NCI-H345 (cell line): ENCODE measurements at regions not wholly inside any gene's neighbourhood (a gene's known extent, or its start where the extent isn't known, plus 50 kb on each side); places are given as distances from the start of the nearest gene placed in this dataset.

ENCODE experiments used
- DNase-seq: peaks from one replicate; lab custom pipeline; 2025; lab: John Stamatoyannopoulos, UW

DNA sequence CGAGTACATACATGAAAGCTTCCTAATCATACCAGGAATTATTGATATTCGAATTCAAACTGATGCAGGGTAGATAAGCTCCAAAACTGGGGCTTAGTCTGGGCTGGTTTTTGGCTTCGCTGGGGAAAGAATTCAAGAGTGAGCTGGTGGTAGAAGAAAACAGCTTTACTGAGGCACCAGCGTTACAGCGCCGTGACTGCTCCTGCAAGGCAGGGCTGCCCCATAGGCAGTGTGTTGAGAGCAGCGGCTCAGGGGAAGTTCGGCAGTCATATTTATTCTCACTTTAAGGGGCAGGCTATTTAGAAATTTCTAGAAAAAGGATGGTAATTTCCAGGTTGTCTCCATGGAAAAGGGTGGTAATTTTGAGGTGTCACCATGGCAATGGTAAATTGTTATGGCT is 292.6 kb upstream of the TCF4 start:
- DNase-seq = no peak

- no peak for DNase-seq
Measured at GRCh38 chr18:55879331-55879730, 291.3 kb upstream of the TCF4 start.

- DNase-seq = no peak
Measured at GRCh38 chr18:55878224-55878623, 290.2 kb upstream of the TCF4 start.

DNA sequence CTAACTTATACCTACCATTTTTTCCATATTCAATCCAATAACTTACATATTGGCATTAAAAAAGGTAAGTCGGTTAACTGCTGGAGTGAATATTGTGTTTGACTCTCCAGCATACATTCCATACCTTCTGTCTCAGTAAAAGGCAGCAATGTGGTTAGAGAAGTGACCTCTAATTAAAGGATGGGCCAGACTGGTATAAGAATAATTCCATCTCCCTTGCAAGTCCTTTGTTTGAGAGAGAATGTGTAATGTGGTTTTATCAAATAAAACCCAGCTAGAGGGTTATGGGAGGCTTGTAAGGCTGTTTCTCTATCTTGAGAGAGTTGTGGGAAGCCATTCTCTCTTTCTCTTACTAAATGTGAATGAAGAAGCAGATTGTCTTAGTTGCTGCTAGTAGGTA is 289.3 kb upstream of the TCF4 start:
- DNase-seq = no peak

- no peak for DNase-seq
Measured at GRCh38 chr18:55876254-55876653, 288.3 kb upstream of the TCF4 start.

GRCh38 chr18:55875371-55875901 is 287.4 kb upstream of the TCF4 start:
- DNase-seq = no peak

DNA sequence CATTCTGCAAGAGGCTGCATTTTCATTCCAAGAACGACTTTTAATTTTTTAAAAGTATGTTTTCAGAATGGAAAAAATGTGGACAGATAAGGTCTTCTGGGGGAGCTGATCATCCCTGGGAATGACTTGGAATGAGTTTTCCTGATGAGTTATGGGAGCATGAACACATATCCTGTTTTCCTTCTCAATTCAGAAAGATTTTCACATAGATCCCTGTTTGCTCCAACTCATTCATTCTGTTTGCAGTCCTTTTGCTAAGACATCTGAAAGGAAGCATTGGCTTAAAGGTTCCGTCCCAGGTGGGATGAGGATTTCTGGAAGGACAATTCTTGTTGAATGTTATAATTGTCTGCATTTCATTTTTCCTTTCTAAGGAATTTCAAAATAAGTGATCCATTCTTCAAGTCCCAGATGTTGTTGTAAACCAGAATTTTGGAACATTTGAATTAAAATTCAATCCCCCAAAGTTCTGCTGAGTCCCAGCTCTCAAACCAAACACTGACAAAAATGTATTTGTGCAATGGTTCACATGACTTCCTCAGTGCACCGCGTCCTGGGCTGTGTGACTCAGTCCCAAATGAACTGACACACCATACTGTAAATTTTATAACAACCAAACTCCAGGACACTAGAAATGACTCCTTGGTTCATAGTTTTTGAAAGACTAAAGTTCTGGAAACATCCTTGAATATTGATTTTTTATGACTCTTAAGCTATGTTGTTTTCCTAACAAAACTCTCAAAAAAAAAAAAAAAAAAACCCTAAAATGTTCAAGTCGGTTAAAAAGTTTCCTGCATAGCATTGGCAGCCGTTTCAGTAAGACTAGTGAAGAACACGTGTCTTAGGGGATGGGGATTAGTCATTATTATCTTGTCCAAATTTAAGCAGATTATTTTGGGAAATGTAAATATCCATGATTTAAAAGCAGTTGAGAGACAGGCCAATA is 281.8 kb upstream of the TCF4 start:
- DNase-seq = no peak

- no peak for DNase-seq
Measured at GRCh38 chr18:55868909-55869308, 280.9 kb upstream of the TCF4 start.

DNA sequence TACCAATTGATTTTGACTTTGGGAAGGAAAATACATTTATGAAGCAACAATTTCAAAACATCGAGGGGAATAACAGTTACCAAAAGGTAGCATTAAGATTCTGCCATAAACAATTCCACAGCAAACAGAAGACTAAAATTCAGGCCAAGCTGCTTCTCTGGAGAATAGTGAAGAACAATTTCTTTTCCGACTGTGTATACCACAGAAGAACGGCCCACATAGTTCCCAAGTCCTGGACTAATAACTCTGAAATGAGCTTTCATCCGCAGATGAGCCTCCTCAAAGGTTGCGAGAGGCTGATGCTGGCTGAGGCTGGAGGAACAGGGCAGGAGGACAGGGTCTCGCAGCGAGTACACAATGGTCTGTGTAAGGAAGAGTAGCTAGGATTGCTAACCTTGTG is 278.9 kb upstream of the TCF4 start:
- no peak for DNase-seq

DNA sequence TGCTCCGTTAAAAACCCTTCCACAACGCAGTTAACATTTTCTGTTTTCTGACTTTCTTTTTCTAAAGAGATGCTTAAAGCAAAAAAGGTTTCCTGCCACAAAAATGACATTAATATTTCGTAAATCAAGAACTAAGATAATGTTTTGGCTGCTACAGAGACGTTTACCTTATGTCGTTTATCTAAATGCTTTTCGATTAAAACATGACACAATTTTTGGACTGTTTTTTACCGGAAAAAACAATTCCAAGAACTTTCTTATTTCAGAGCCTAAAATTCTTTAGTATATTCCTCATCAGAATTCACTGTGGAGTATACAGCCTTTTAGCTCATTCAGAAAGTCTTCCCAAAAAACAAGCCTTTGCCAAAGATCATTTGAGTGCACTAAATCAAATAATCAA is 278.0 kb upstream of the TCF4 start:
- DNase-seq = no peak

DNA sequence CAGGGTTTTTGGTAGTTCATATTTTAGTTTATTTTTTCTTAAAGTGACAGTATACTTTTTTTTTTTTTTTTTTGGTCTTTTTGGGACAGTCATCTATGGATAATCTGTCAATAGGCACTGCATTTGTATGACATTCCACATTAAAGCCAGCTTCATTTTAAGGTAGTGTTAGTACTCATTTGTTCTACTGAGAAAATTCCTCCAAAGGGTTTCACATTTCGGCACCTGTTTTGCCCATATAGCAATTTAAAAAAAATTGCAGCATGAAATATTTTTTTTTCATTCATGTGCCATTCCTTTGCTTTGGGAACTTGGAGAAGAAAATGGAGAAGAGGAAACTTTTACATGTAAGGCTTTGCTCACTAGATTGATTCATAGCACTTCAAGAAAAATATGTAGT is 276.3 kb upstream of the TCF4 start:
- no peak for DNase-seq

- no peak for DNase-seq
Measured at GRCh38 chr18:55863876-55864275, 275.9 kb upstream of the TCF4 start.

GRCh38 chr18:55863391-55863706 is 275.4 kb upstream of the TCF4 start:
- DNase-seq = no peak

- no peak for DNase-seq
Measured at GRCh38 chr18:55862693-55863390, 274.9 kb upstream of the TCF4 start.

- no peak for DNase-seq
Measured at GRCh38 chr18:55861266-55861665, 273.3 kb upstream of the TCF4 start.

DNA sequence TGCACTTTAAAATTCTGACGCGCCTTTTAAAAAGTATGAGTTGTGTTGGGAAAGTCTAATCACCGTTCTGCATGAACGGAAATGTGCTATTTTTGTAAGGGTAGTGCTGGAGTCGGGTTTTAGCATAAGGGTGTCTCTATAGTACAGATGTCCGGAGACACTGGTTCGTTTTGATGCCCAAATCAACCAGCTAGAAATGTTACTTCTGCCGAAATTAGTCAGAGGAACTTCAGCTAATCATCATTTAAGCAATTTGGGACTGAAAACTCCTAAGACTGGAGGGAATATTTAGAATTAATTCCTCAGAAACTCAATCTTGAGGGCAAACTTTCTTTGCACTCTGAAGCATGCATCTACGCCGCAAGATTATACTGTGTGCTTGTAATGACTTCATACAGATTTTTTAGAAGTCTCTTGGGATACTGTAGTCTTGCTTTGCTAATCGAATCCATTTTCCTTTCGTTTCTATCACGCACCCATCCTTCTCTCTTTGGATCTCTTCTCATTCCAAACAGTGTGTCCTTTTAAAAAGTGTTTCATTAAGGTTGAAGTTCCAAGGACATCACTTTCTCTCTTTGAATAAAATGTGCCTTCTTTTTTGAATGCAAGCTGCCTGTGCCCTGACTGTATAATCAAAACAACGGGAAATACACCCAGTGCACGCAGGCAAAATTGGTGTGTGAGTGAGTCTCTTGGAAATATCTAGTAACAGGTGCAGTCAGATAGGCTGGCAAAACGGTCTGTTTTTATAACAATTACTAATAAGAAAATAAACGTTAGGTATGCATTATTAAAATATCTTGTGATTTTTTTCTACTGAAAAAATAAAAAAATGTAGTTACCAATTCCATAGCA is 270.9 kb upstream of the TCF4 start:
- no peak for DNase-seq

DNA sequence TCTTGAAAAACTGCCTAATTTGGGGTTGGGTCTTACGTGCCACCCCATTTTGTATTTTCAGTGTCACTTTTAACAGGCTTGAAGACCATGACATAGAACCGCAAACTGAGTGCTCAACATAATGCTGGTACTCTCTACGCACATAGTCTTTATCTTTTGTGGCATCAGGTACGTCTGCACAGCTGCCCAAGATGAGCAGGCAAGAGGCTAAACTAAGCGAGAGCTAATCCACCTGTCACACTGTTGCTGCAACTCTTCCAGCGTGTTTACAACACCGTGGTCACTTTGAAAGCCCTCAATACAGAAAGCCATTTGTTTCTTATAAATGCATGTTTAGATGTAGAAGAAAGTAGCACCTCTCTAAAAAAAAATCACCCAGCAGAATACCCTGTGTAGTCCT is 270.0 kb upstream of the TCF4 start:
- no peak for DNase-seq

DNA sequence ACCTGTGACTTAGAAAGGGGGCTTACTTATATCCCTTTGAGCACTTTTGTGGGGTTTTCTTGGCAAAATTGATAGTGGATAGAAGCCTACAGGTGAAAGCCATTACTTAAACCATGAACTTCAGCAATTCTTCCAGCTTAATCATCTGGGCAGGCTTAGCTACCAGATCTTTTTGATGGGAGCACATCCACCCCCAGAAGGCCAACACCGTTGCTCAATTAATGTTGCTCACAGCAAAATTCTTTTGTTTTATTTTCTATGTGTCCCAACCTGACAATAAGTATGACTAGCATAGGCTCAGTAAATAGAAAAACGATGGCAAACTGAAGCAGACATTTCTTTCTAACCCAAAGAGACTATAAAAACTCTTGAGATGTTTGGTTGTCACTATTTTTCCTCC is 269.4 kb upstream of the TCF4 start:
- DNase-seq = no peak

DNA sequence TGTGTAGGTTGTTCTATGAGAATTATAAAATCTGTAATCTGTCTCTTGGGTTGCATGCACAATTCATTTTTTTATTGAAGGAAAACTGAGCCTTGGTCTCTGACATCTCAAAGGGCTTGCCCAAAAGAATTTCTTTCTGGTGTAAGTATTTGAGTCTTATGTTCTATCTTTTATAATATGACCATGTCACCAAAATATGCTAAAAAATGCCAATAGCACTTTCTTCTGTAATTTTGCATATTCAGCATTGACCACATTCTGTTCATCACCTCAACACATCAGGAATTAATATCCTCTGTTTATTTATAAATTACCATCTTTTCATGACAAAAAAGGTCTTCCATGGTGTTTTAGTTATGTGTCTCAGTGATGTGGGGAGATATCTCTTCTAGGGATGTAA is 268.7 kb upstream of the TCF4 start:
- DNase-seq = no peak

DNA sequence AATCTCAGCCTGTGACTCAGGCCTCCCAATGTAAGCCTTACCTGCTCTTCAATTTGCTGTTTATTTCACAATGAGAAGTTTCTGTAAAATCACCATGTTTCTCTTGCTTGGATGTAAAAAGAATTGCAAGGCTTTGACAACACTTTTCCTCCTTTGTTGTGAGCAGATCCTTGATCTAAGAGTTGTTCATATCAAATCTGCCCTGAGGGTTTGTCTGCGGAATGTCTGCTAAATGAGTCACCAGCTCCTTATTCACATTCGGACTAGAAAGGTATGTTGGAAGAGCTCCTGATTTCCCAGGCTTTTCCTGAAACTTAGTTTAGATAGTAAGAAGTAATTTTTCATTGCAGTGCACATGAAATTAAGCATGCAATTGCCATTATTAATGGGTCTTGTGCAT is 268.2 kb upstream of the TCF4 start:
- DNase-seq = no peak

DNA sequence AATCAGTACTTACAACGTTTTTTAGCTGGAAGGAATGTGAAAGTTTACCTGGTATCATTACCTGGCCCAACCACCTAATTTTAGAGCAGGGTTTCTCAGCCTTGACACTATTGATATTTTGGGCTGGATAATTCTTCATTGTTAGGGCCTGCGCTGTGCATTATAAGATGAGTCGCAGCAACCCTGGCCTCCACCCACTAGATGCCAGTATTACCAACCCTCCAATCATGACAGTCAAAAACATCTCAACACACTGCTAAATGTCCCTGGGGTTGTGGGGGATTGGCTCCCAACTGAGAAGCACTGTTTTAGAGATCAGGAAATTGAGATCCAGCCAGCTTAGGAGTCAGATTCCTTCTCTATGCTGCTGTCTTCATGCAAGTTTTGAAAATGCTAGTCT is 265.3 kb upstream of the TCF4 start:
- no peak for DNase-seq

DNA sequence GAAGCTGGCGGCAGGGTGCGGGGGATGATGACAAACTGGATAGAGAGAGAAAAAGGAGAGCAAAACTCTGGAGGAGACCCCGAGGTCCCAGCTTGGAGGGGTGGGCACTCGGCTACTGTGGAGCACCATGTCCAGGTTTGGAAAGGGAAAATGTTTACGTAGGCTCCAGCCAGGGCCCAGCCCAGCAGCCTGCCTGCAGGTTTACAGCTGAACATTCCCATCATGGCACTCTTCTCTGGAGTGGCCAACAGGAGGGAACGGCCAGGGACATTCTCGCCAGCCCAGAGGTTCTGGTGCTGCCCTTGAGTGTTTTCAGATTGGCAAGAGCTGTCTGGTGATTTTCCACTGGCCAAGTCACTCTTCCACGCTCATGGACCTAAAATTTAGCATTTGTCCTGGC is 262.9 kb upstream of the TCF4 start:
- DNase-seq = no peak

GRCh38 chr18:55849391-55849790 is 261.4 kb upstream of the TCF4 start:
- no peak for DNase-seq
